Pancreas (tissue), 10 donors: ENCODE measurements at regions not wholly inside any gene's neighbourhood (a gene's known extent, or its start where the extent isn't known, plus 50 kb on each side); places are given as distances from the start of the nearest gene placed in this dataset.

ENCODE experiments used
- ATAC-seq, 4 donors: fragments of 200-7000 bp; cut with Tn5 transposase; one replicate each; pipeline versions ENCODE4 v1.8.0 to v1.9.1; 2020; ENCODE audit warnings: mild to moderate bottlenecking in 4 of 4, moderate library complexity in 4 of 4
- DNase-seq, 6 donors: peaks; one replicate each; pipeline ENCODE4 v3.0.0-alpha.2; 2020
- FAIRE-seq: peaks from 2 replicates; lab custom pipeline; 2012; peaks lifted over from hg19 to GRCh38; lab: Jason Lieb, UNC
- H3K27ac ChIP-seq, 4 donors: fragments of 200-600 bp; sonication (generic); 1 replicate in 3 of 4; 2 replicates in 1 of 4; pipeline versions ENCODE4 v1.5.0 to v1.8.0; 2020
- H3K27me3 ChIP-seq, 4 donors: fragments of 200-600 bp; one replicate each; pipeline ENCODE4 v1.8.0; 2021
- H3K36me3 ChIP-seq, 3 donors: fragments of 200-600 bp; sonication (generic) in 1 of 3; one replicate each; pipeline versions ENCODE4 v1.5.0 to v1.8.0; 2020 to 2021
- H3K4me1 ChIP-seq, 3 donors: fragments of 200-600 bp; one replicate each; pipeline ENCODE4 v1.8.0; 2021
- H3K4me3 ChIP-seq, 4 donors: fragments of 200-600 bp; sonication (generic) in 2 of 4; one replicate each; pipeline versions ENCODE4 v1.5.0 to v1.8.0; 2020 to 2021
- H3K9me3 ChIP-seq, 4 donors: fragments of 200-600 bp; one replicate each; pipeline ENCODE4 v1.8.0; 2021
- CTCF ChIP-seq, 4 donors: fragments of 200-600 bp; sonication (generic) in 3 of 4; IDR thresholded peaks; one replicate each; pipeline versions ENCODE4 v1.5.0 to v1.8.0; 2021; ENCODE audit warnings: antibody characterized with exemption in 4 of 4
- WGBS, 2 donors: extraction: QIAGEN DNeasy Blood & Tissue Kit; methylation state at CpG; one replicate each; pipeline ENCODE4 v1.1.7; 2013; 5-methylcytosine and 5-hydroxymethylcytosine counted together
- intact Hi-C, 3 donors: fragments of 100-400 bp; cut with DNase I; formaldehyde crosslinking; loops; one replicate each; pipeline versions ENCODE4 v1.11.1 to v1.14.2; 2022
- donor health status: healthy with polysubstance abuse.
- donor health status: DM: no; HTN: no; CAD: no; lungs with moderate emphysema.
- donor health status: DM: no; HTN: no; CAD: no.
- donor health status: control.
- donor health status: control.
- donor health status: Bipolar disorder and iron deficiency.
- donor health status: DM: yes; HTN: yes; CAD: no.
- donor health status: DM: no; HTN: no; CAD: no.
- donor health status: DM: no; HTN: no; CAD: no.
- donor health status: DM: yes; HTN: yes; CAD: no.

DNA sequence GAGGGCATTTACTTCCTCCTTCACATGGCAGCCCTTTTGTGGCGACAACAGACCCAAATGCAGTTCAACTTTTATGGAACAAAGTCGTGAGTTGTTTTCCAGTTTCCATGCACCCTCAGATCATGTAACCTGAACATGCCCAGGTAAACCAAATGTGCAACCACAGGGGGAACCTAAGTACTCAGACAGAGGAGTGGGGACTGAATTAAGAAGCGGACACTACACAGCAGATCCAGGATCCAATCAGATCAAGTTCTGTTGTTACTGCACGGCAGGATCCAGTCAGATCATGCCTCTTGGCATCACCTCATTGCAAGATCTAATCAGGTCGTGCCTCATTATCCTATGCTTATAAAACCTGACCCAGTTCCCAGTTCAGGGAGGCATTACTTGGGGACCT lies 115.7 kb downstream of the MATN1 start:
- DNase-seq: no peak
- no peaks in the 10 kb centered on the region for H3K4me1 ChIP-seq
- ATAC-seq: no peak
- H3K36me3 ChIP-seq: no peaks in the 10 kb centered on the region
- no peak for TF ChIP-seq CTCF (IDR thresholded peaks at IDR 0.05)
- no peak overlapping the region for H3K4me3 ChIP-seq
- FAIRE-seq: no peak
- WGBS, 2 donors: 71 to 80% methylated on average over 5 of the region's 5 CpGs
- H3K27ac ChIP-seq: no peak overlapping the region
- no peaks in the 10 kb centered on the region for H3K9me3 ChIP-seq
- no peaks in the 10 kb centered on the region for H3K27me3 ChIP-seq
- intact Hi-C loops: no loop called here

DNA sequence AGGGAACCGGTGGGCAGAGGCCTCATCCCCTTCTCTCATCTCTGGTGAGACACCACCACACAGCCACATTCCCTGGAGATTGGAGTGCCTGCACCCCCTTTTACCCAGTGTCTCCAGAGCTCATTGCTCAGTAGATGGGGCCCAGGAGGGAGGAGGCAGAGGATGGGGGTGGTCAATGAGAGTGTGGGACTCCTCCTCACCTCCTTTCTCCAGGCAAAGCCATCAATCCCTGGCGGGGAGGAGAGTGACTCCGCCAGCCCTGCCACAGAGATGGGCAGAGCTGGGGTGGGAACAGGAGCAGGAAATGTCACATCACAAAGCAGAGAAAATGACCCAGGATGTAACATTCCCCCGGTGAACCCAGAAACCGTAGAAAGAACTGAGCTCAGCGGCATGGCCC lies 117.2 kb downstream of the MATN1 start:
- Histone ChIP-seq H3K4me3 (no peak overlapping the region), H3K4me1 (no peaks in the 10 kb centered on the region), H3K36me3 (no peaks in the 10 kb centered on the region), H3K27me3 (no peaks in the 10 kb centered on the region), H3K9me3 (no peaks in the 10 kb centered on the region), H3K27ac (no peak overlapping the region)
- DNase-seq: no peak
- no peak for TF ChIP-seq CTCF (IDR thresholded peaks at IDR 0.05)
- FAIRE-seq: no peak
- no peak for ATAC-seq
- intact Hi-C loops: no loop called here
- 60 to 73% methylated on average over 6 of the region's 6 CpGs for WGBS, 2 donors

DNA sequence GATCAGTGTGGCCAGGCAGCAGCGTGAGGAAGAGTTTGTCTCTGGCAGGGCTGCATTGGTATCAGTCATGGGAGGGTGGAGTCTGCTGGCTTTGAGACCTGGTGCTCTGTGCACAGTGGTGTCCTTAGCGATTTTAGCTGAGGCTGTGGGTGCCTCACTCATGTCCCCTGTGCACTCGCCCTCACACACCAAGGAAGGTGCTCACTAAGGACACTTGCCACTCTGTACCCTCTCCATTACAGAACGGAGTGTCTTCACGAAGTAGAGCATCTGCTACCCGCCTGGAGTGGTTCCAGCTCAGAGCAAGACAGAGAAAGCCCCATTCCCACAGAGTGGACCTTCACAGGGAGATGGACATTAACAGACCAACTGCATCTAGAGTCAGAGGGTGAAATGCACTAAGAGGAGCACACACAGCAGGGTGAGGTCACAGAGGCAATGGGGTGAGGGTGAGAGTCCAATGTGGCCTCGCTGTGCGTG lies 117.9 kb downstream of the MATN1 start:
- ATAC-seq: no peak
- intact Hi-C loops: no loop called here
- no peak for TF ChIP-seq CTCF (IDR thresholded peaks at IDR 0.05)
- H3K4me1 ChIP-seq: no peaks in the 10 kb centered on the region
- no peak overlapping the region for H3K27ac ChIP-seq
- no peak for FAIRE-seq
- no peak overlapping the region for H3K4me3 ChIP-seq
- no peaks in the 10 kb centered on the region for H3K36me3 ChIP-seq
- no peaks in the 10 kb centered on the region for H3K9me3 ChIP-seq
- no peaks in the 10 kb centered on the region for H3K27me3 ChIP-seq
- 74 to 79% methylated on average over 8 of the region's 8 CpGs for WGBS, 2 donors
- DNase-seq: no peak

- no peak overlapping the region for H3K4me3 ChIP-seq
- TF ChIP-seq CTCF (IDR thresholded peaks at IDR 0.05): no peak
- no peak overlapping the region for H3K27ac ChIP-seq
- ATAC-seq (no peak), DNase-seq (no peak), FAIRE-seq (no peak)
- H3K27me3 ChIP-seq: no peaks in the 10 kb centered on the region
- no peaks in the 10 kb centered on the region for H3K36me3 ChIP-seq
- H3K4me1 ChIP-seq: no peaks in the 10 kb centered on the region
- H3K9me3 ChIP-seq: no peaks in the 10 kb centered on the region
- 84 to 85% methylated on average over 6 of the region's 6 CpGs for WGBS, 2 donors
- intact Hi-C loops: no loop called here
Observed at GRCh38 chr1:30604801-30605440, 118.5 kb downstream of the MATN1 start.

GRCh38 chr1:30603081-30603858 lies 120.1 kb downstream of the MATN1 start:
- ATAC-seq: no peak
- Histone ChIP-seq H3K27ac (no peak overlapping the region), H3K27me3 (no peaks in the 10 kb centered on the region), H3K4me3 (no peak overlapping the region), H3K36me3 (no peaks in the 10 kb centered on the region), H3K9me3 (no peaks in the 10 kb centered on the region), H3K4me1 (no peaks in the 10 kb centered on the region)
- DNase-seq: no peak
- WGBS, 2 donors: 76 to 88% methylated on average over 7 of the region's 7 CpGs
- TF ChIP-seq CTCF (IDR thresholded peaks at IDR 0.05): no peak
- no peak for FAIRE-seq
- intact Hi-C loops: no loop called here
